Breast epithelium (tissue), 3 donors: ENCODE measurements at regions not wholly inside any gene's neighbourhood (a gene's known extent, or its start where the extent isn't known, plus 50 kb on each side); places are given as distances from the start of the nearest gene placed in this dataset.

ENCODE experiments used
- POLR2AphosphoS5 ChIP-seq, 3 donors: sonication (generic); formaldehyde crosslinking; IDR thresholded peaks; one replicate each; pipeline ENCODE4 v1.6.1; 2017; ENCODE audit warnings: antibody characterized with exemption in 3 of 3
- TF ChIP-seq, protein P1 (sequence below), 3 donors: fragments of 450-650 bp; IDR thresholded peaks; one replicate each; pipeline ENCODE4 v1.5.1; 2016 to 2017; ENCODE audit warnings: antibody characterized with exemption in 3 of 3, mild to moderate bottlenecking in 3 of 3, moderate library complexity in 3 of 3

GRCh38 chr2:128454980-128455720 is 136.5 kb upstream of the HS6ST1 start:
- TF ChIP-seq, protein P1, sequence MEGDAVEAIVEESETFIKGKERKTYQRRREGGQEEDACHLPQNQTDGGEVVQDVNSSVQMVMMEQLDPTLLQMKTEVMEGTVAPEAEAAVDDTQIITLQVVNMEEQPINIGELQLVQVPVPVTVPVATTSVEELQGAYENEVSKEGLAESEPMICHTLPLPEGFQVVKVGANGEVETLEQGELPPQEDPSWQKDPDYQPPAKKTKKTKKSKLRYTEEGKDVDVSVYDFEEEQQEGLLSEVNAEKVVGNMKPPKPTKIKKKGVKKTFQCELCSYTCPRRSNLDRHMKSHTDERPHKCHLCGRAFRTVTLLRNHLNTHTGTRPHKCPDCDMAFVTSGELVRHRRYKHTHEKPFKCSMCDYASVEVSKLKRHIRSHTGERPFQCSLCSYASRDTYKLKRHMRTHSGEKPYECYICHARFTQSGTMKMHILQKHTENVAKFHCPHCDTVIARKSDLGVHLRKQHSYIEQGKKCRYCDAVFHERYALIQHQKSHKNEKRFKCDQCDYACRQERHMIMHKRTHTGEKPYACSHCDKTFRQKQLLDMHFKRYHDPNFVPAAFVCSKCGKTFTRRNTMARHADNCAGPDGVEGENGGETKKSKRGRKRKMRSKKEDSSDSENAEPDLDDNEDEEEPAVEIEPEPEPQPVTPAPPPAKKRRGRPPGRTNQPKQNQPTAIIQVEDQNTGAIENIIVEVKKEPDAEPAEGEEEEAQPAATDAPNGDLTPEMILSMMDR (IDR thresholded peaks at IDR 0.05) = no peak
- TF ChIP-seq POLR2AphosphoS5 (IDR thresholded peaks at IDR 0.05) = no peak
